Right lobe of liver (tissue), 4 donors: ENCODE measurements at regions not wholly inside any gene's neighbourhood (a gene's known extent, or its start where the extent isn't known, plus 50 kb on each side); places are given as distances from the start of the nearest gene placed in this dataset.

Experiments
- CTCF ChIP-seq, 4 donors: fragments of 200-600 bp in 3 of 4; fragments of 450-650 bp in 1 of 4; IDR thresholded peaks; one replicate each; pipeline versions ENCODE4 v1.5.1 to v1.8.0; 2016 to 2022; ENCODE audit warnings: antibody characterized with exemption in 4 of 4, mild to moderate bottlenecking in 2 of 4
- POLR2A ChIP-seq: fragments of 450-650 bp; IDR thresholded peaks from one replicate; pipeline ENCODE4 v1.6.1; 2017; ENCODE audit warnings: antibody characterized with exemption, mild to moderate bottlenecking
- donor health status: DM: no; HTN: no; CAD: no.
- donor health status: DM: no; HTN: no; CAD: no.
- donor health status: DM: no; HTN: yes; CAD: no.

GRCh38 chr22:27473533-27473932 lies 328.0 kb downstream of the MN1 start:
- TF ChIP-seq CTCF (IDR thresholded peaks at IDR 0.05) = no peak
- TF ChIP-seq POLR2A = no peak
